ENCODE measurements at regions not wholly inside any gene's neighbourhood (a gene's known extent, or its start where the extent isn't known, plus 50 kb on each side); places are given as distances from the start of the nearest gene placed in this dataset.
"Not testable (repeated sequence)": the region's sequence is repeated elsewhere in the genome, so short reads cannot be mapped to it uniquely, and the experiment has no call there.

- not testable (repeated sequence) for TF ChIP-seq CTCF (IDR thresholded peaks at IDR 0.05); POLR2AphosphoS5 (IDR thresholded peaks at IDR 0.05; ENCODE audit: low read depth, low read length)
- TF ChIP-seq, protein P1, sequence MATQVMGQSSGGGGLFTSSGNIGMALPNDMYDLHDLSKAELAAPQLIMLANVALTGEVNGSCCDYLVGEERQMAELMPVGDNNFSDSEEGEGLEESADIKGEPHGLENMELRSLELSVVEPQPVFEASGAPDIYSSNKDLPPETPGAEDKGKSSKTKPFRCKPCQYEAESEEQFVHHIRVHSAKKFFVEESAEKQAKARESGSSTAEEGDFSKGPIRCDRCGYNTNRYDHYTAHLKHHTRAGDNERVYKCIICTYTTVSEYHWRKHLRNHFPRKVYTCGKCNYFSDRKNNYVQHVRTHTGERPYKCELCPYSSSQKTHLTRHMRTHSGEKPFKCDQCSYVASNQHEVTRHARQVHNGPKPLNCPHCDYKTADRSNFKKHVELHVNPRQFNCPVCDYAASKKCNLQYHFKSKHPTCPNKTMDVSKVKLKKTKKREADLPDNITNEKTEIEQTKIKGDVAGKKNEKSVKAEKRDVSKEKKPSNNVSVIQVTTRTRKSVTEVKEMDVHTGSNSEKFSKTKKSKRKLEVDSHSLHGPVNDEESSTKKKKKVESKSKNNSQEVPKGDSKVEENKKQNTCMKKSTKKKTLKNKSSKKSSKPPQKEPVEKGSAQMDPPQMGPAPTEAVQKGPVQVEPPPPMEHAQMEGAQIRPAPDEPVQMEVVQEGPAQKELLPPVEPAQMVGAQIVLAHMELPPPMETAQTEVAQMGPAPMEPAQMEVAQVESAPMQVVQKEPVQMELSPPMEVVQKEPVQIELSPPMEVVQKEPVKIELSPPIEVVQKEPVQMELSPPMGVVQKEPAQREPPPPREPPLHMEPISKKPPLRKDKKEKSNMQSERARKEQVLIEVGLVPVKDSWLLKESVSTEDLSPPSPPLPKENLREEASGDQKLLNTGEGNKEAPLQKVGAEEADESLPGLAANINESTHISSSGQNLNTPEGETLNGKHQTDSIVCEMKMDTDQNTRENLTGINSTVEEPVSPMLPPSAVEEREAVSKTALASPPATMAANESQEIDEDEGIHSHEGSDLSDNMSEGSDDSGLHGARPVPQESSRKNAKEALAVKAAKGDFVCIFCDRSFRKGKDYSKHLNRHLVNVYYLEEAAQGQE (IDR thresholded peaks at IDR 0.05; ENCODE audit: insufficient read depth in 1 of 2, low read depth in 2 of 2, low read length in 1 of 2): not testable (repeated sequence)
These were observed 655.0 kb upstream of the SGCD start for GRCh38 chr5:155672001-155672400.
